IPS-NIHi11 (cell line): ENCODE measurements at regions not wholly inside any gene's neighbourhood (a gene's known extent, or its start where the extent isn't known, plus 50 kb on each side); places are given as distances from the start of the nearest gene placed in this dataset.

Experiments
- DNase-seq: peaks from one replicate; pipeline ENCODE4 v3.0.0; 2012; ENCODE audit warnings: mixed read lengths, low spot score

GRCh38 chr12:24723759-24724158, 225.1 kb downstream of the BCAT1 start:
- no peak for DNase-seq

- DNase-seq = no peak
These were observed 227.7 kb downstream of the BCAT1 start for GRCh38 chr12:24721191-24721590.

GRCh38 chr12:24719293-24719721, 229.6 kb downstream of the BCAT1 start:
- DNase-seq = no peak

DNA sequence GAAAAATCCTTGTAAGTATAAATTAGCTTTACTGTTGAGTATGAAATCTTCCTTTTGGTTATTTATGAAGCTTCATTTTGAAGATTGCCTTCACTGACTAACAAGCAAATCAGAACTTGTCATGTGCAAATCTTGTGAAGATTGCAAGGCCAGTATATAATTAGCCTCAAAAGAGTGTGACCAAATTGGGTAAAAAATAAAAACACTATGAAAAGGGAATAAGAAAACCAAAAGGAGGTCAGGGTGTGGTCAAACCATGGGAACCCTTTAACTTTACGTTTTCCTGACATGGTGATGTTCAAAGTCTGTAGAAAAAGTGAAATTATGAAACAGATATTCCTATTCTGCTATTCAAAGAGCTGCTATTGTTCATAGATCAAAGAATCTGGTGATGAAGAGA, 230.3 kb downstream of the BCAT1 start:
- DNase-seq = no peak

DNA sequence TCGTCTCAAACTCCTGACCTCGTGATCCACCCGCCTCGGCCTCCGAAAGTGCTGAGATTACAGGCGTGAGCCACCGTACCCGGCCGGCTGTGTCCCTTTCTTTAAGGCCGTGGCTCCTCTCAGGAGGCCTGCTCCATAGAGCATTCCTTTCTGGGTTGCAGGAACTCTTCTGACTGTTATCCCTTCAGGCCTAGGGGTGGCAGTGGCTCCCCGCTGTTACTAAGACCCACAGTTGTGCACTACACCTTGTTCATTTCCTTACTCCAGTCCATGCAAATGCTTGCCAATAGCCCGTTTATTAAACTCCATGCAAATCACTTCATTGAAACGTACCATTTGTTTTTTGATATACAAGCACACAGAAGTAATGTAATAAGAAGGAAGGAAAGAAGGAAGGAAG, 234.7 kb downstream of the BCAT1 start:
- DNase-seq = no peak

DNA sequence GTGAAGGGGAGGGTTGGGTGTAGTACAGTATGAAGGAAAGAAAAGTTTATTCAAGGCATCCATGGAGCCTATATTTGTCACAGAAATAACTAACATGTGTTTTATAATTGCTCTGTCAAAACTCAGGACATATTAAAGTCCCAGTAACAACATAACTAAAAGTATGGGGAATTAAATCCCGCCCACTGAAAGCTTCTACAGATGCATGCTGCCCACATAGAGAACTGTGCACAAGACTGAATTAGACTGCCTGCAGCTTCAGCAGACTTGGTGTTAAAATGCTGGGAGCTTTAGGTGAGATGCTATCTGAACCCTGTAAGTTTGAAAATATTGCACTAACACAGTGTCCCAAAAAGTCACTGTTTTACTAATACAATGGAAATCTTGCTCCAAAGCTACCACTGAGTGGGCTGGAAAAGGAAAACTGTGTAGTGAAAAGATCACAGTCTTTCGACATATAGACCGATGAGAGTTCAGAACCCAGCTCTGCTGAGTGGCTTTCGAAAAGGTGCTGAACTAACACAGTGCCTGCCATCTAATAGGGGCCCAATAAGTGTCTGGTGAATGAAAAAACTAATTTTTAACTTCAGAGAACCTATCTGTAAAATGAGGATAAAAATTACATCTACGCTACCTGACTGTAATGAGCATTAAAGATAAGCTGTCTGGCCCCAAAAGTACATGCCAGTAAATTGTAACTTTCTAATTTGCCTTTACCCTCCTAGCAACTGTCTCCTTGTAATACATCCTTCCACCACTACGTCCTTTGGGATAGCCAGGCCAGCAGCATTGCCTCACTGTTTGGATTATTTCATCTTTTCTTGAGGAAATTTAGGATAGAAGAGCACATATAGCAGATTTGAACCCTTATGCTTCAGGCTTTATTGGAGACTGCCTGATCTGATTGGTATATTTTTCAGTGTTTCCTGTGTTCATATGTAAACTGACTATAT, 237.6 kb downstream of the BCAT1 start:
- DNase-seq = no peak

GRCh38 chr12:24709216-24709615, 239.7 kb downstream of the BCAT1 start:
- no peak for DNase-seq

GRCh38 chr12:24708718-24709117, 240.2 kb downstream of the BCAT1 start:
- no peak for DNase-seq

DNA sequence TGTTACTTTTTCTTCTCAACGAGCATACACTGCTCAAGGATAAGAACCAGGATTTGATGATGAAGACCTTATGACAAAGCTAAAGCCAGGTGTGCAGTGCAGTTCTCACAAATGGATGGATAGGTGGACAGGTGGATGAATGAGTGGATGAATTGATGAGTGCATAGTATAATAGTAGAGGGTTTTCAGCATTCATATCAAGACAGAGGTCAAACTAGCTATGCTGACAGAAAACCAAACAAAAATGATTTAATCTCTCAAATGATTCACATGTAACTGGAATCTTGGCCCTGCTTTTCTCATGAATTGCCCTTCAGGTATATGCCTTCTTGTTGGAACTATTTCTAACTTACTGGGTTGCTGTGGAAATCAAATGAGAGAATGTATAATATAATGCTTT, 240.9 kb downstream of the BCAT1 start:
- DNase-seq = no peak

GRCh38 chr12:24707334-24707733, 241.6 kb downstream of the BCAT1 start:
- no peak for DNase-seq

GRCh38 chr12:24705741-24706358, 243.1 kb downstream of the BCAT1 start:
- no peak for DNase-seq

GRCh38 chr12:24705216-24705615, 243.7 kb downstream of the BCAT1 start:
- DNase-seq = no peak

GRCh38 chr12:24701343-24701742, 247.6 kb downstream of the BCAT1 start:
- no peak for DNase-seq

DNA sequence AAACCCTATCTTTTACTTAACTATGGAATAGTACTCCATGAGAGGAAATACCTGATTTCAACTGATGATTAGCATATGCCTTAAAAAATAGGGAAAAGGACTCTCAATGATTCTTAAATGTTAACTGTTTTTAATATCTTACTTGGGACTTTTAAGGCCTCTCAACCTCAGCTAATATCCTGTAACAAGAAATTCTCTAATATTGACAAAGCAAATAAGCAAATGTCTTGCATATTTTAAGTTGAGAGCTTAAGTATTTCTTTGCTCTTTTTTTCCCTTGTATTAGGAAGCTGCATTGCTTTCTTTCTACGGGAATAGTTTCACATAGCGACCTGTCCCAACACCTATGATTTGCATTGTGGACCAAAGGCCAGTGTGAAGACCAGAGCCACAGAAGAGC, 249.9 kb downstream of the BCAT1 start:
- DNase-seq = no peak

DNA sequence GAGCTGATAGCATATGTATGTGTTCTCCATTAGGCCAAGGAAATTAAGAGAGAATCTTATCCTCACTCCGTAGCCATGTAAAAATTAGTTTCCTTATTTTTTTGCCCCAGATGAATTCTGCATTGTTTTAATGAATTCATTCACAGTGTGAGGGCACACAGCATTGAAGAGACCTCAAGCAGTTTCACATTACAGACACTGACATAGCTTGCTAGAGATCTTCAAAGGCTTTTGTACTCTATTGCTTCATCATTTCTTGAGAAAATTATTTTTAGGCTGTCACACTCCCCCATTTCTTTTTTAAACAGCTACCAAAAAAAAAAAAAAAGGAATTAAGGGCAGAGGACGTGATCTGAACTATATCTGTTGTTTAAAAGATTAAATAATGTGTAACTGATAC, 251.1 kb downstream of the BCAT1 start:
- DNase-seq = no peak

GRCh38 chr12:24697295-24697694, 251.6 kb downstream of the BCAT1 start:
- no peak for DNase-seq

DNA sequence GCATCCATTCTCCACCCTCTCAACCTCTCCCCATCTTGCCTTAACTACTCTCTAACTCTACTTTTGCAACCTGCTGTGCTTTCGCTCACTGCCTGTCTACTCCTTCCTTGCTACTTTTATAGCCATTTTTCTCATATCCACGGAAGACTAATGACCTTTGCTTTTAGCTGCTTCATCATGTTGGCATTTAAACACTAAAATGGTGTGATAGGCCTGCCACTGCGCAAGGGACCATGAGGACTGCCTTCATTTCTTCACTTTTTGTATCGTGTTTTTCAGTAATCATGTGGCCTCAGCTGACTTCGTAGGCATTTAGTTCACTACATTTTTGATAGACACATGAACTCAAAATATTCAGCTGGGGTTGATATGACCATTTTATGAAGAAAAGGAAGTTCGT, 252.1 kb downstream of the BCAT1 start:
- DNase-seq = no peak

- DNase-seq = no peak
These were observed 253.1 kb downstream of the BCAT1 start for GRCh38 chr12:24695657-24696329.

DNA sequence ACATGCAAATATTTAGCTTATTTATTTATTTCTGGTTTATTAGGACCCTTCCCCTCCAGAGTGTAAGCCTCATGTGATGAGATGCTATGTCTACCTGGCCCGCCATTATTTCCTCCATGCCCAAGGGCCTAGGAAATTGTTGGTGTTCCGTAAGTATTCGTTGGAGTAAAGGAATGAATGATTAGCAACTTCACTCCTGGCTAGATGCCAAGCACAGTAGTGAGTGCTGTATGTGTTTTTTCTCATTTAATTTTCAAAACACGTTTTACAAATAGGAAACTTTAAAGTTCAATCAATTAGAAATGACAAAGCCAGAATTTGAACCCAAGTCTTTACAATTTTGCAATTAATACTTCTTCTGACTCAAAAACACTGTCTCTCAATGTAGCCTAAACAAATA, 253.8 kb downstream of the BCAT1 start:
- DNase-seq = no peak

DNA sequence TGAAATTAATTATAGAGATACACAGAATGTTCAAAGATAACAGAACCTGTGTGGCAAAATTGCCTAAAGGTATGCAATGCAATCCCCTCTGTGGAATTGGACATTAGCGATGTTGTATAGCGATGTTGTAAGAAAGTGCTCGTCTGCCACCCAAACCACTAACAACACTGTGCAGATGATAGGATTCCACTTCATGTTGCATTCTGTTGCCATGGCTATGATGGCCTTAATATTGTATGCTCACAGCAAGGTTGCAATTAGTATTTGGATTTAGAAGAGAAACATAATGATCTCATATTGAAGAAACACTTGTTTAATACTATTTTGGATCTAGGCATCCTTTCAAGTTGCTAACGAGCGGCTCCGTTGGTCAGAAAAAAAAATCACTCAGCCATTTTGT, 260.3 kb downstream of the BCAT1 start:
- DNase-seq = no peak

GRCh38 chr12:24681570-24681969, 267.3 kb downstream of the BCAT1 start:
- no peak for DNase-seq

DNA sequence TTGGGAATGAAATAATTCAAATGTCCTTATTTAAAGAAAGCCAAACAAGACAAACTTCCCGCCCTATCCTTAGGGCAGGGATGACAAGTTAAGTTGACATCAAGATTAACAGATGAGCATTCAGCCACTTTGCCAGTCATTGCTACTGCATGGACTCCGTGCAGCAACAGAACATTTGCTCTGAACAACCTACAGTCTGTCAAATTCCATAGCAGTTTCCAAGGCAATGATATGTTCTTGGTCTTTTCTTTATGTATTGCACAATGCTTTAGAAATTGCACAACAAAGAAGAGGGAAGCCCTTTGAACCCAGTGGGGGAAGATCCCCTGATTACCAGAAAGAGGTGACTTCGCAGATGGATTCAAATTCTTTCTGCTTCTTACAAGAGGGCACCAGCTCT, 269.8 kb downstream of the BCAT1 start:
- DNase-seq = no peak

- DNase-seq = no peak
These were observed 270.5 kb downstream of the BCAT1 start for GRCh38 chr12:24678436-24678835.
